Glutamatergic neuron (in vitro differentiated cells): ENCODE measurements at regions not wholly inside any gene's neighbourhood (a gene's known extent, or its start where the extent isn't known, plus 50 kb on each side); places are given as distances from the start of the nearest gene placed in this dataset.
"Not testable (repeated sequence)": the region's sequence is repeated elsewhere in the genome, so short reads cannot be mapped to it uniquely, and the experiment has no call there.

Experiments
- DNase-seq: peaks from one replicate; pipeline ENCODE4 v3.0.0; 2022
- H3K27ac Mint-ChIP-seq: one replicate; pipeline ENCODE4 v1.8.0; 2020; ENCODE audit warnings: mild to moderate bottlenecking, mixed read lengths, inconsistent platforms; ENCODE audit not compliant: unreplicated experiment
- H3K27me3 Mint-ChIP-seq: one replicate; pipeline ENCODE4 v1.8.0; 2020; ENCODE audit warnings: mild to moderate bottlenecking, moderate library complexity, mixed read lengths, inconsistent platforms; ENCODE audit not compliant: unreplicated experiment
- H3K36me3 Mint-ChIP-seq: one replicate; pipeline ENCODE4 v1.8.0; 2020; ENCODE audit warnings: mild to moderate bottlenecking, mixed read lengths, inconsistent platforms; ENCODE audit not compliant: unreplicated experiment
- H3K4me1 Mint-ChIP-seq: one replicate; pipeline ENCODE4 v1.8.0; 2020; ENCODE audit warnings: mild to moderate bottlenecking, low read depth, mixed read lengths, inconsistent platforms; ENCODE audit not compliant: unreplicated experiment
- H3K4me3 Mint-ChIP-seq: one replicate; pipeline ENCODE4 v1.8.0; 2020; ENCODE audit warnings: mild to moderate bottlenecking, mixed read lengths, inconsistent platforms; ENCODE audit not compliant: unreplicated experiment
- H3K9me3 Mint-ChIP-seq: one replicate; pipeline ENCODE4 v1.8.0; 2020; ENCODE audit warnings: mild to moderate bottlenecking, moderate library complexity, mixed read lengths, inconsistent platforms; ENCODE audit not compliant: unreplicated experiment
- CTCF ChIP-seq: fragments of 200-600 bp; sonication (generic); IDR thresholded peaks from one replicate; pipeline ENCODE4 v1.5.0; 2021; ENCODE audit not compliant: partially characterized antibody, unreplicated experiment

DNA sequence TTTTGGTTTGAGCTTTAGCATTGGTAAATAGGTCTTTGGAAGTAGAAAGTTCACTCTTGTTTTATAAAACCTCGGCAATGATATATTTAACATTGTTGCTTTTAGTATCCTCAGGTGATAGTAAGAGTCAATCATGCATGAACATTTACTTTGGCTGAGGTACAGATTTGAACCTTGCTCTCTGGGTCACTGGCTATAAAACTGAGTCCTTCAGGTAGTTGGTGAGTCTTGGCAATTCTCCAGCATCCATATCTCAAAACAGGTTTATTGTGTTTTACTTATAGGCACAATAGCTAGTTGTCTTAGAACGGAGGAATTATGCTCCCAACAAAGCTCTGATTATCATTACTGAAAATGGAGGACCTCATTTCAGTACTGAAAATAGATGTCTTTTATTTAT, 75.1 kb downstream of the MAT2B start:
- Mint-ChIP-seq H3K27ac (no peak overlapping the region), H3K9me3 (peaks cover 3% of the 10 kb centered on the region), H3K27me3 (no peaks in the 10 kb centered on the region)

DNA sequence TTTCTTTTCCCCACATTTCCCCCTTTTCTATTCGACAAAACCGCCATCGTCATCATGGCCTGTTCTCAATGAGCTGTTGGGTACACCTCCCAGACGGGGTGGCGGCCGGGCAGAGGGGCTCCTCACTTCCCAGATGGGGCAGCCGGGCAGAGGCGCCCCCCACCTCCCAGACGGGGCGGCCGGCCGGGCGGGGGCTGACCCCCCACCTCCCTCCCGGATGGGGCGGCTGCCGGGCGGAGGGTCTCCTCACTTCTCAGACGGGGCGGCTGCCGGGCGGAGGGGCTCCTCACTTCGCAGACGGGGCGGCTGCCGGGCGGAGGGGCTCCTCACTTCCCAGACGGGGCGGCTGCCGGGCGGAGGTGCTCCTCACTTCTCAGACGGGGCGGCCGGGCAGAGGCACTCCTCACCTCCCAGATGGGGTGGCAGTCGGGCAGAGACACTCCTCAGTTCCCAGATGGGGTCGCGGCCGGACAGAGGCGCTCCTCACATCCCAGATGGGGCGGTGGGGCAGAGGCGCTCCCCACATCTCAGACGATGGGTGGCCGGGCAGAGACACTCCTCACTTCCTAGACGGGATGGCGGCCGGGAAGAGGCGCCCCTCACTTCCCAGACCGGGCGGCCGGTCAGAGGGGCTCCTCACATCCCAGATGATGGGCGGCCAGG, 78.2 kb downstream of the MAT2B start:
- H3K27me3 Mint-ChIP-seq, H3K9me3 Mint-ChIP-seq, H3K36me3 Mint-ChIP-seq, H3K4me3 Mint-ChIP-seq, DNase-seq: not testable (repeated sequence)
- Mint-ChIP-seq H3K27ac (peak overlapping the region; percentile 55), H3K4me1 (peaks cover 16% of the 10 kb centered on the region)

More for the DNA sequence above, 75.1 kb downstream of the MAT2B start:
- peaks cover 4% of the 10 kb centered on the region for H3K36me3 Mint-ChIP-seq
- H3K4me3 Mint-ChIP-seq = no peak overlapping the region
- DNase-seq = no peak
- no peaks in the 10 kb centered on the region for H3K4me1 Mint-ChIP-seq
- TF ChIP-seq CTCF = no peak

DNA sequence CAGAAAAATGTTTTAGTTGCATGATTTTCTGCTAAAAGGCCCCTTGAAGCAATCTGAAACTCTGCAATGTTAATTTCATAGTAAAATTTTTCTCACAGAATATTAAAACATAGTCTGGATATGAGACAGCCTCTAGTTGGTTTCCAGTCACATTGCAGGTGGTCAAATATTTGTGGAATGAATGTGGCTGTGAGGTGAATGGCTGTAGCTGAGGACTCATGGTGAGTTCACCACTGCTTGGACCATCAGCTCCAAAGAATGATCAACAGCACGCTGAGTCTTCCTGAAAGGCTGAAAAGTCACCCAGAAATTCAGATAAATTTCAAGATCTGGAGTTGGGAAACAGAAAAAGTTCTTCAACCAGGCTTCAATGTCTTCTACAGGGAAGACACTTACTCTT, 79.8 kb downstream of the MAT2B start:
- Mint-ChIP-seq H3K27me3 (peaks cover 5% of the 10 kb centered on the region), H3K4me3 (no peak overlapping the region), H3K9me3 (peaks cover 7% of the 10 kb centered on the region), H3K27ac (no peak overlapping the region), H3K4me1 (peaks cover 18% of the 10 kb centered on the region), H3K36me3 (no peaks in the 10 kb centered on the region)
- no peak for DNase-seq
- no peak for TF ChIP-seq CTCF

- no peak overlapping the region for H3K4me3 Mint-ChIP-seq
- no peak overlapping the region for H3K27ac Mint-ChIP-seq
- H3K4me1 Mint-ChIP-seq = peaks cover 18% of the 10 kb centered on the region
- H3K36me3 Mint-ChIP-seq = no peaks in the 10 kb centered on the region
- DNase-seq = no peak
- no peak for TF ChIP-seq CTCF
- H3K27me3 Mint-ChIP-seq = peaks cover 5% of the 10 kb centered on the region
- H3K9me3 Mint-ChIP-seq = peaks cover 7% of the 10 kb centered on the region
Observed at GRCh38 chr5:163586531-163586956, 81.1 kb downstream of the MAT2B start.

- TF ChIP-seq CTCF = no peak
- Mint-ChIP-seq H3K4me1 (peaks cover 12% of the 10 kb centered on the region), H3K36me3 (peaks cover 6% of the 10 kb centered on the region), H3K9me3 (no peaks in the 10 kb centered on the region), H3K27me3 (no peaks in the 10 kb centered on the region), H3K4me3 (no peak overlapping the region), H3K27ac (no peak overlapping the region)
- no peak for DNase-seq
Observed at GRCh38 chr5:163594951-163595350, 89.5 kb downstream of the MAT2B start.
